Neural progenitor cell (in vitro differentiated cells): ENCODE measurements at regions not wholly inside any gene's neighbourhood (a gene's known extent, or its start where the extent isn't known, plus 50 kb on each side); places are given as distances from the start of the nearest gene placed in this dataset.

Source experiments
- EZH2 ChIP-seq: fragments of 200-600 bp; sonication (generic); IDR thresholded peaks from 2 replicates; pipeline ENCODE4 v1.6.1; 2017; ENCODE audit warnings: antibody characterized with exemption, mild to moderate bottlenecking, moderate library complexity
- EZH2phosphoT487 ChIP-seq: fragments of 200-600 bp; sonication (generic); IDR thresholded peaks from 2 replicates; pipeline ENCODE4 v1.6.1; 2017; ENCODE audit warnings: antibody characterized with exemption
- TF ChIP-seq, protein P1 (sequence below): fragments of 200-600 bp; sonication (generic); IDR thresholded peaks from 2 replicates; pipeline ENCODE4 v1.5.1; 2017; ENCODE audit warnings: antibody characterized with exemption, mild to moderate bottlenecking

DNA sequence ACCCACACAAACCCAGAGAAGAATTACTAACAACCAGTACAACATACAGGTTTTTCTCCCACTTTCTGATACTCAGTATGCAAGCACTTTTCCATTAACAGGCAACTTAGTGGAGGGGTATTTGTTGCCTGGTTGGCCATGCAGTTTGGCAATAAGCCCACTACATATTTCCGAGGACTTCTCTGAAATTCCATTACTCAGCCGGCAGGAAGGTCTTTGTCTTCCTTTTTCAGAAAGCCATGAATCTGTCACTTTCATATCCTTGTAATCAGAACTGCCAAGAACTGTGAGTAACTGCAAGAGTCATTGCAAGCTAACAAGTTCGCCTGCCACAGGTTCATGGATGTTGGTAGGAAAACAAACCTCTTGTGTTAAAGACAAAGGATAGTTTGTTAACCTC lies 422.3 kb upstream of the ROBO1 start:
- no peak for TF ChIP-seq EZH2
- TF ChIP-seq, protein P1, sequence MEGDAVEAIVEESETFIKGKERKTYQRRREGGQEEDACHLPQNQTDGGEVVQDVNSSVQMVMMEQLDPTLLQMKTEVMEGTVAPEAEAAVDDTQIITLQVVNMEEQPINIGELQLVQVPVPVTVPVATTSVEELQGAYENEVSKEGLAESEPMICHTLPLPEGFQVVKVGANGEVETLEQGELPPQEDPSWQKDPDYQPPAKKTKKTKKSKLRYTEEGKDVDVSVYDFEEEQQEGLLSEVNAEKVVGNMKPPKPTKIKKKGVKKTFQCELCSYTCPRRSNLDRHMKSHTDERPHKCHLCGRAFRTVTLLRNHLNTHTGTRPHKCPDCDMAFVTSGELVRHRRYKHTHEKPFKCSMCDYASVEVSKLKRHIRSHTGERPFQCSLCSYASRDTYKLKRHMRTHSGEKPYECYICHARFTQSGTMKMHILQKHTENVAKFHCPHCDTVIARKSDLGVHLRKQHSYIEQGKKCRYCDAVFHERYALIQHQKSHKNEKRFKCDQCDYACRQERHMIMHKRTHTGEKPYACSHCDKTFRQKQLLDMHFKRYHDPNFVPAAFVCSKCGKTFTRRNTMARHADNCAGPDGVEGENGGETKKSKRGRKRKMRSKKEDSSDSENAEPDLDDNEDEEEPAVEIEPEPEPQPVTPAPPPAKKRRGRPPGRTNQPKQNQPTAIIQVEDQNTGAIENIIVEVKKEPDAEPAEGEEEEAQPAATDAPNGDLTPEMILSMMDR: no peak
- no peak for TF ChIP-seq EZH2phosphoT487
